ENCODE measurements at regions not wholly inside any gene's neighbourhood (a gene's known extent, or its start where the extent isn't known, plus 50 kb on each side); places are given as distances from the start of the nearest gene placed in this dataset.
A peak's percentile ranks its signal among the peaks of the same experiment; 100 is the strongest.
"Not testable (repeated sequence)": the region's sequence is repeated elsewhere in the genome, so short reads cannot be mapped to it uniquely, and the experiment has no call there.

- not testable (repeated sequence) for DNase-seq
These were observed 75.6 kb downstream of the MRPL39 start for GRCh38 chr21:25531538-25532250.

GRCh38 chr21:25528515-25528914 is 78.8 kb downstream of the MRPL39 start:
- DNase-seq = no peak

- no peak for DNase-seq
These were observed 88.8 kb downstream of the MRPL39 start for GRCh38 chr21:25518491-25518911.

- DNase-seq = no peak
These were observed 91.5 kb downstream of the MRPL39 start for GRCh38 chr21:25515484-25516405.

GRCh38 chr21:25513810-25514209 is 93.5 kb downstream of the MRPL39 start:
- peak in 1 of 2 experiments; percentile 15 for DNase-seq

GRCh38 chr21:25512095-25513081 is 94.9 kb downstream of the MRPL39 start:
- no peak for DNase-seq

- no peak for DNase-seq
These were observed 97.4 kb downstream of the MRPL39 start for GRCh38 chr21:25509862-25510261.

GRCh38 chr21:25508364-25508763 is 98.9 kb downstream of the MRPL39 start:
- no peak for DNase-seq

- DNase-seq = no peak
These were observed 99.8 kb downstream of the MRPL39 start for GRCh38 chr21:25507522-25507921.

GRCh38 chr21:25506887-25507286 is 100.4 kb downstream of the MRPL39 start:
- DNase-seq = no peak

- no peak for DNase-seq
These were observed 101.0 kb downstream of the MRPL39 start for GRCh38 chr21:25506261-25506660.

- no peak for DNase-seq
These were observed 103.3 kb downstream of the MRPL39 start for GRCh38 chr21:25503981-25504380.

GRCh38 chr21:25501996-25502665 is 105.2 kb downstream of the MRPL39 start:
- DNase-seq = peak; percentile 40 to 78

- DNase-seq = no peak
These were observed 105.8 kb downstream of the MRPL39 start for GRCh38 chr21:25501462-25501861.

- no peak for DNase-seq
These were observed 106.7 kb downstream of the MRPL39 start for GRCh38 chr21:25500598-25500997.

- no peak for DNase-seq
These were observed 110.3 kb downstream of the MRPL39 start for GRCh38 chr21:25496825-25497482.

GRCh38 chr21:25494804-25495203 is 112.5 kb downstream of the MRPL39 start:
- no peak for DNase-seq

GRCh38 chr21:25493722-25494121 is 113.6 kb downstream of the MRPL39 start:
- no peak for DNase-seq

- DNase-seq = no peak
These were observed 116.0 kb downstream of the MRPL39 start for GRCh38 chr21:25491267-25491666.

- no peak for DNase-seq
These were observed 116.5 kb downstream of the MRPL39 start for GRCh38 chr21:25490742-25491141.

GRCh38 chr21:25489673-25490072 is 117.6 kb downstream of the MRPL39 start:
- no peak for DNase-seq
